Keratinocyte (primary cell): ENCODE measurements at regions not wholly inside any gene's neighbourhood (a gene's known extent, or its start where the extent isn't known, plus 50 kb on each side); places are given as distances from the start of the nearest gene placed in this dataset.

Experiments used
- DNase-seq: peaks from one replicate; pipeline ENCODE4 v3.0.0-alpha.2; 2011; ENCODE audit warnings: low read depth, missing footprints, low spot score
- FAIRE-seq: peaks from 2 replicates; lab custom pipeline; 2011; peaks lifted over from hg19 to GRCh38; lab: Jason Lieb, UNC
- H2AFZ ChIP-seq: 2 replicates; pipeline ENCODE4 v1.6.0; 2012; ENCODE audit warnings: low read length, control low read depth, inconsistent platforms; ENCODE audit not compliant: control insufficient read depth
- H3K27ac ChIP-seq: 2 replicates; pipeline ENCODE4 v1.5.1; 2011; ENCODE audit warnings: low read length; ENCODE audit not compliant: control insufficient read depth, insufficient read depth
- H3K27me3 ChIP-seq: 3 replicates; pipeline ENCODE4 v1.6.0; 2011; ENCODE audit warnings: low read length; ENCODE audit not compliant: control insufficient read depth, insufficient read depth; ENCODE audit errors: extremely low read depth
- H3K36me3 ChIP-seq, 2 experiments: 2 replicates in 1 of 2; 3 replicates in 1 of 2; pipeline ENCODE4 v1.5.1; 2011; ENCODE audit warnings: low read length in 2 of 2, mild to moderate bottlenecking in 1 of 2; ENCODE audit not compliant: control insufficient read depth in 2 of 2, insufficient read depth in 2 of 2; ENCODE audit errors: extremely low read depth in 1 of 2
- H3K4me1 ChIP-seq: 3 replicates; pipeline ENCODE4 v1.5.1; 2011; ENCODE audit warnings: low read length; ENCODE audit not compliant: control insufficient read depth, insufficient read depth; ENCODE audit errors: extremely low read depth
- H3K4me2 ChIP-seq: 3 replicates; pipeline ENCODE4 v1.6.0; 2011; ENCODE audit warnings: low read depth, low read length; ENCODE audit not compliant: control insufficient read depth, insufficient read depth; ENCODE audit errors: extremely low read depth
- H3K4me3 ChIP-seq, 3 experiments: fragments of 200-600 bp in 1 of 3; sonication (generic) in 1 of 3; 2 replicates in 2 of 3; 3 replicates in 1 of 3; pipeline ENCODE4 v1.5.1; 2011 to 2016; ENCODE audit warnings: low read length in 3 of 3, mild to moderate bottlenecking in 3 of 3, control low read depth in 2 of 3, inconsistent platforms in 1 of 3, low read depth in 1 of 3, mixed read lengths in 1 of 3, mixed run types in 1 of 3, moderate library complexity in 1 of 3; ENCODE audit not compliant: control insufficient read depth in 2 of 3, insufficient read depth in 2 of 3; ENCODE audit errors: extremely low read depth in 1 of 3
- H3K79me2 ChIP-seq: 2 replicates; pipeline ENCODE4 v1.6.0; 2012; ENCODE audit warnings: low read length; ENCODE audit not compliant: control insufficient read depth, insufficient read depth
- H3K9ac ChIP-seq: 3 replicates; pipeline ENCODE4 v1.6.0; 2011; ENCODE audit warnings: low read length; ENCODE audit not compliant: control insufficient read depth, insufficient read depth; ENCODE audit errors: extremely low read depth
- H3K9me1 ChIP-seq: 3 replicates; pipeline ENCODE4 v1.6.0; 2011; ENCODE audit warnings: low read length; ENCODE audit not compliant: control insufficient read depth, insufficient read depth; ENCODE audit errors: extremely low read depth
- H3K9me3 ChIP-seq: 2 replicates; pipeline ENCODE4 v1.5.1; 2012; ENCODE audit warnings: low read depth, low read length; ENCODE audit not compliant: control insufficient read depth
- H4K20me1 ChIP-seq: 3 replicates; pipeline ENCODE4 v1.6.0; 2011; ENCODE audit warnings: low read length; ENCODE audit not compliant: control insufficient read depth, insufficient read depth; ENCODE audit errors: extremely low read depth
- EZH2 ChIP-seq: IDR thresholded peaks from one replicate; pipeline ENCODE4 v1.6.1; 2012; ENCODE audit warnings: inconsistent platforms, mild to moderate bottlenecking, low read length, moderate library complexity
- dilution Hi-C: fragments of 300-500 bp; cut with MboI; formaldehyde crosslinking; loops from one replicate; pipeline ENCODE4 v1.7.0; 2020; ENCODE audit warnings: low sequenced_read_pairs; ENCODE audit not compliant: extremely low pct_ligation_motif_present
- TF ChIP-seq, protein P1 (sequence below), 3 experiments: IDR thresholded peaks in 1 of 3; conservative IDR thresholded peaks in 1 of 3; optimal IDR thresholded peaks in 1 of 3; 2 replicates in 2 of 3; 3 replicates in 1 of 3; pipeline versions ENCODE3 to v1.5.1; 2011; ENCODE audit warnings: low read length in 3 of 3, mild to moderate bottlenecking in 3 of 3, moderate library complexity in 2 of 3, control low read depth in 1 of 3, inconsistent platforms in 1 of 3; ENCODE audit not compliant: insufficient read depth in 2 of 3; ENCODE audit errors: extremely low read depth in 1 of 3

DNA sequence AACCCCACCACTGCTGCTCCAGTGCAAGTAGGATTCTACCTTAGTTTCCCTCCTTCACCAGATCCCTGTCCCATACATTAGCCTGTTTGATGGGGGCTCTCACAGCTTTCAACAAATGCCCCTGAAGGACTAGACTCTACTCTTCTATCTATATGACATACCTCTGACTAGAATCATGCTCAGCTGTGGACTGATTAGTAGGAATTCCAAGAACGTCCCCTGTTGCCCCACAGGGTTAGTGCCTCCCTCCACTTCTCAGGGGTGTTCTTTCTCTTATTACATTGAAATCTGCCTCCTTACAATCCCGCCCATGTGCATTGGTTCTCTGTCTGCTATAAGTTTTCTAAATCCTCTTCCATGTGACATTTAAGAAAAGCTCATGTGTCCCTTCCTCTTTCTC lies 375.9 kb upstream of the DUSP10 start:
- Histone ChIP-seq H2AFZ (no peak overlapping the region), H3K27ac (no peak overlapping the region), H3K4me3 (no peak overlapping the region), H3K79me2 (no peaks in the 10 kb centered on the region), H3K4me2 (no peak overlapping the region), H3K36me3 (no peaks in the 10 kb centered on the region), H3K27me3 (no peaks in the 10 kb centered on the region), H3K9me3 (no peaks in the 10 kb centered on the region), H3K4me1 (no peaks in the 10 kb centered on the region), H4K20me1 (no peaks in the 10 kb centered on the region), H3K9ac (no peak overlapping the region), H3K9me1 (no peaks in the 10 kb centered on the region)
- dilution Hi-C loops, result no loop called here
- DNase-seq (no peak), FAIRE-seq (no peak)
- no peak for TF ChIP-seq EZH2
- TF ChIP-seq, protein P1, sequence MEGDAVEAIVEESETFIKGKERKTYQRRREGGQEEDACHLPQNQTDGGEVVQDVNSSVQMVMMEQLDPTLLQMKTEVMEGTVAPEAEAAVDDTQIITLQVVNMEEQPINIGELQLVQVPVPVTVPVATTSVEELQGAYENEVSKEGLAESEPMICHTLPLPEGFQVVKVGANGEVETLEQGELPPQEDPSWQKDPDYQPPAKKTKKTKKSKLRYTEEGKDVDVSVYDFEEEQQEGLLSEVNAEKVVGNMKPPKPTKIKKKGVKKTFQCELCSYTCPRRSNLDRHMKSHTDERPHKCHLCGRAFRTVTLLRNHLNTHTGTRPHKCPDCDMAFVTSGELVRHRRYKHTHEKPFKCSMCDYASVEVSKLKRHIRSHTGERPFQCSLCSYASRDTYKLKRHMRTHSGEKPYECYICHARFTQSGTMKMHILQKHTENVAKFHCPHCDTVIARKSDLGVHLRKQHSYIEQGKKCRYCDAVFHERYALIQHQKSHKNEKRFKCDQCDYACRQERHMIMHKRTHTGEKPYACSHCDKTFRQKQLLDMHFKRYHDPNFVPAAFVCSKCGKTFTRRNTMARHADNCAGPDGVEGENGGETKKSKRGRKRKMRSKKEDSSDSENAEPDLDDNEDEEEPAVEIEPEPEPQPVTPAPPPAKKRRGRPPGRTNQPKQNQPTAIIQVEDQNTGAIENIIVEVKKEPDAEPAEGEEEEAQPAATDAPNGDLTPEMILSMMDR (optimal IDR thresholded peaks at IDR 0.05 in 1 of 3, IDR thresholded peaks at IDR 0.05 in 1 of 3, conservative IDR thresholded peaks at IDR 0.05 in 1 of 3; ENCODE audit: extremely low read depth in 1 of 3, insufficient read depth in 2 of 3, low read length in 3 of 3), result no peak

DNA sequence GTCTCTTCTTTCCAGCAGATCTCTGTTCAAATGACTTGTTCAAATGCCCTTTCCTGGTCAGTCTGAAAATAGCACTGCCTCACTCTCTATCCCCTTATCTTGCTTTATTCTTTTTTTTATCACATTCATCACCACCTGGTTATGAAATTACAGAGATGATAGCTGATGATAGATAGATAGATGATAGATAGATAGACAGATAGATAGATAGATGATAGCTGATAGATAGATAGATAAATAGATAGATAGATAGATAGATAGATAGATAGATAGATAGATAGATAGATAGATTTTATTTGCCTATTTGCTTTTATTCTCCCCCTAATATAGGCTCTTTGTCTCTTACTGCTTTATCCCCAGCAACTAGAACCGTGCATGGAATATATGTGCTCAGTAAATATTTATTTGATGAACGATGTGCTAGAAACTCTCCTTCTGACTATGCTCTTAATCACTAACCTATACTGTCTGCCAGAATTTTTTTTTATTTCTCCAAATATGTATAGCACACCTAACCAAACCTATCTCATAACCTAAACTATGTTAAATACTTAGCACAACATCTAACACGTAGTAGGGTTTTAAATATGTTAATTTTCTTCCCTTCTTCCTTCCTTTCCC lies 372.8 kb upstream of the DUSP10 start:
- H3K4me1 ChIP-seq, result no peaks in the 10 kb centered on the region
- H3K9me1 ChIP-seq, result no peaks in the 10 kb centered on the region
- FAIRE-seq (no peak), DNase-seq (no peak)
- H3K9ac ChIP-seq, result no peak overlapping the region
- H3K79me2 ChIP-seq, result no peaks in the 10 kb centered on the region
- dilution Hi-C loops, result no loop called here
- no peak overlapping the region for H3K4me3 ChIP-seq
- no peaks in the 10 kb centered on the region for H4K20me1 ChIP-seq
- H3K36me3 ChIP-seq, result no peaks in the 10 kb centered on the region
- H3K27me3 ChIP-seq, result no peaks in the 10 kb centered on the region
- no peak overlapping the region for H3K27ac ChIP-seq
- no peak for TF ChIP-seq EZH2
- no peaks in the 10 kb centered on the region for H3K9me3 ChIP-seq
- no peak overlapping the region for H2AFZ ChIP-seq
- no peak overlapping the region for H3K4me2 ChIP-seq

DNA sequence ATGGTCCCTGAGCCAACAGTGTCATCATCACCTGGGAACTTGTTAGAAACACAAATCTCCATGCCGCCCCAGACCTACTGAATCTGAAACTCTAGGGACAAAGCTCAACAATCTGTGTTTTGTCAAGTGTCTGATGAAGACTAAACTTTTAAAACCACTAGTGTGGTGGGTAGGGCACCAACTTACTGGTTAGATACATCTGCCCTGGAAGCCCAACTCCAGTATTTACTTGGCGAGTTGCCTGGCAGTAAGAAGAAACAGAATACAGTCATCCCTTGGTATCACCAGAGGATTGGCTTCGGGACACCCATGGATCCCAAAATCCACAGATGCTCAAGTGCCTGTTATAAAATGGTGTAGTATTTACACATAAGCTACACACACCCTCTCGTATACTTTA lies 367.9 kb upstream of the DUSP10 start:
- DNase-seq (no peak), FAIRE-seq (no peak)
- Histone ChIP-seq H3K9me1 (no peaks in the 10 kb centered on the region), H3K9ac (no peak overlapping the region), H2AFZ (no peak overlapping the region), H3K9me3 (no peaks in the 10 kb centered on the region), H3K4me2 (no peak overlapping the region), H3K79me2 (no peaks in the 10 kb centered on the region), H4K20me1 (no peaks in the 10 kb centered on the region), H3K27ac (no peak overlapping the region), H3K4me1 (no peaks in the 10 kb centered on the region), H3K36me3 (no peaks in the 10 kb centered on the region), H3K4me3 (no peak overlapping the region), H3K27me3 (no peaks in the 10 kb centered on the region)
- TF ChIP-seq EZH2, result no peak
- TF ChIP-seq, protein P1 (optimal IDR thresholded peaks at IDR 0.05 in 1 of 3, IDR thresholded peaks at IDR 0.05 in 1 of 3, conservative IDR thresholded peaks at IDR 0.05 in 1 of 3; ENCODE audit: extremely low read depth in 1 of 3, insufficient read depth in 2 of 3, low read length in 3 of 3), result no peak
- dilution Hi-C loops, result no loop called here
